Activated CD4-positive, alpha-beta memory T cell treated with anti-CD3 and anti-CD28 coated beads for 36 hours (primary cell): ENCODE measurements at regions not wholly inside any gene's neighbourhood (a gene's known extent, or its start where the extent isn't known, plus 50 kb on each side); places are given as distances from the start of the nearest gene placed in this dataset.

ENCODE experiments used
- CTCF ChIA-PET: fragments of 350-600 bp; sonication (Branson Sonifier 250); formaldehyde crosslinking; loops from one replicate; lab custom pipeline; 2021; ENCODE audit warnings: antibody characterized with exemption, inconsistent platforms; lab: Charles Lee
- POLR2A ChIA-PET: fragments of 350-600 bp; sonication (Branson Sonifier 250); formaldehyde crosslinking; loops from one replicate; lab custom pipeline; 2021; ENCODE audit warnings: antibody characterized with exemption; lab: Charles Lee
- DNase-seq: peaks from one replicate; pipeline ENCODE4 v3.0.0-alpha.2; 2020
- H3K27ac Mint-ChIP-seq: one replicate; pipeline ENCODE4 v1.8.0; 2021; ENCODE audit warnings: mixed read lengths
- H3K27me3 Mint-ChIP-seq: one replicate; pipeline ENCODE4 v1.8.0; 2021; ENCODE audit warnings: mixed read lengths
- H3K36me3 Mint-ChIP-seq: one replicate; pipeline ENCODE4 v1.8.0; 2021; ENCODE audit warnings: mixed read lengths
- H3K4me1 Mint-ChIP-seq: one replicate; pipeline ENCODE4 v1.8.0; 2021; ENCODE audit warnings: low read depth, mixed read lengths
- H3K4me3 Mint-ChIP-seq: one replicate; pipeline ENCODE4 v1.8.0; 2021; ENCODE audit warnings: mild to moderate bottlenecking, mixed read lengths
- H3K9me3 Mint-ChIP-seq: one replicate; pipeline ENCODE4 v1.8.0; 2021; ENCODE audit warnings: mixed read lengths
- intact Hi-C: fragments of 100-400 bp; cut with micrococcal nuclease; formaldehyde crosslinking; loops from one replicate; pipeline ENCODE4 v1.15.1; 2023

DNA sequence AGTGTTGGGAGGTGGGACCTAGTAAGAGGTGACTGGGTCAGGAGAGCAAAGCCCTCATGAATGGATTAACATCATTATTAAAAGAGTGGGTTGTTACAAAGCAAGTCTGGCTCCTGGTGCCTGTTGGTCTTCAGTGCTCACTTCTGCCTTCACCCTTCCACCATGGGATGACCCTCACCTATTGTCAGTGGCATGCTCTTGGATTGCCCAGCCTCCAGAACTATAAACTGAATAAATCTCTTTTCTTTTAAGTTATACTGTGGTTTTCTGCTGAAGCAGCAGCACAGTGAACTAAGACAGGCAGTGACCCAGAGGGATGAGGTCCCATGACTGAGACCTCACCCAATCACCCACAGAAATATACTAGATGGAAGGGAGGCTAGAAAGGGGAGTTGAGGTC, 57.5 kb upstream of the ATL2 start:
- H3K9me3 Mint-ChIP-seq, result no peaks in the 10 kb centered on the region
- H3K27me3 Mint-ChIP-seq, result peaks cover 7% of the 10 kb centered on the region
- no peaks in the 10 kb centered on the region for H3K36me3 Mint-ChIP-seq
- no peak overlapping the region for H3K27ac Mint-ChIP-seq
- ChIA-PET CTCF (no interaction called here), POLR2A (no interaction called here)
- H3K4me1 Mint-ChIP-seq, result peaks cover 8% of the 10 kb centered on the region
- H3K4me3 Mint-ChIP-seq, result no peak overlapping the region
- no peak for DNase-seq
- intact Hi-C loops, result no loop called here

GRCh38 chr2:38433607-38433975, 56.5 kb upstream of the ATL2 start:
- no peak overlapping the region for H3K27ac Mint-ChIP-seq
- intact Hi-C loops, result no loop called here
- no peaks in the 10 kb centered on the region for H3K36me3 Mint-ChIP-seq
- ChIA-PET POLR2A (no interaction called here), CTCF (interaction anchor here (1.3 kb wide), 1 partner anchor 118 kb away, joined by 5 read pairs; no protein-coding TSS in a partner anchor)
- H3K9me3 Mint-ChIP-seq, result no peaks in the 10 kb centered on the region
- H3K4me3 Mint-ChIP-seq, result no peak overlapping the region
- DNase-seq, result no peak
- peaks cover 7% of the 10 kb centered on the region for H3K27me3 Mint-ChIP-seq
- peaks cover 2% of the 10 kb centered on the region for H3K4me1 Mint-ChIP-seq

DNA sequence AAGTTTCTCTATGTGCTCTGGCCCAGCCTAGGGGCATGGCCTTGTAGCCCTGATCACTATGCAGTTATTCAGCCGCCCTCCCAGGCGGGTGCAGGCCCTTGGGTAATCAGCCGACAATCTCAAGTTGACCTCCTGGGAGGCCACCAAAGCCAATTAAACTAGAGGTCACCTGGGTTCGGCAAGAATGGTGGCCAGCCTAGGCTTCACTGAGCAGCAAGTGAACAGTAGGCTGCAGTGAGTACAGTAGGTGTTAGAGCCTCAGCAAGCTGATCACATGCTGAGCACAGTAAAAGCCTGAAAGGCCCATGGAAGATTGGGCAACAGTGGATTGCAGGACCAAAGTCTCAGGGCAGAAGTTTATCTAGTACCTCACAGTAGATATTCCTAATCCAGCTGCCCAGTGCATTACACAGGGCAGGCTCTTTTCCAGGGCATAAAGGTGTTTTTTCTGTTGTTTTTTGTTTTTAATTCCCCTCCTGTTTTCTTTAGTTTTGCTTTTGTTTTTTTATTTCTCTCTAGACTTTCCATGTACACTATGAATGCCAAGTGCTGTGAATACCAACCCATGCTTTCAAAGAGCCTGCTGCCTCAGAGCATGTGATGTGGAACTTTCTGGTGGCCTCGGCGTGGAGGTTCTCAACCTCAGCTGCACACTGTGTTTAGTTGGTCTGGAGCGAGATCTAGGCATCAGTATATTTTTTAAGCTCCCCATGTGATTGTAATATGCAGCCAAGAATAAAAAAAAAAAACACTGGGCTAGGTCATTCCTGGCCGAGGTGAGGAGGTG, 55.9 kb upstream of the ATL2 start:
- POLR2A ChIA-PET, result no interaction called here
- H3K27ac Mint-ChIP-seq, result no peak overlapping the region
- peaks cover 7% of the 10 kb centered on the region for H3K27me3 Mint-ChIP-seq
- no peaks in the 10 kb centered on the region for H3K4me1 Mint-ChIP-seq
- DNase-seq, result no peak
- no peaks in the 10 kb centered on the region for H3K36me3 Mint-ChIP-seq
- no peaks in the 10 kb centered on the region for H3K9me3 Mint-ChIP-seq
- H3K4me3 Mint-ChIP-seq, result no peak overlapping the region
- CTCF ChIA-PET, result interaction anchor here (1.3 kb wide), 1 partner anchor 117 kb away, joined by 5 read pairs; no protein-coding TSS in a partner anchor
- intact Hi-C loops, result no loop called here

DNA sequence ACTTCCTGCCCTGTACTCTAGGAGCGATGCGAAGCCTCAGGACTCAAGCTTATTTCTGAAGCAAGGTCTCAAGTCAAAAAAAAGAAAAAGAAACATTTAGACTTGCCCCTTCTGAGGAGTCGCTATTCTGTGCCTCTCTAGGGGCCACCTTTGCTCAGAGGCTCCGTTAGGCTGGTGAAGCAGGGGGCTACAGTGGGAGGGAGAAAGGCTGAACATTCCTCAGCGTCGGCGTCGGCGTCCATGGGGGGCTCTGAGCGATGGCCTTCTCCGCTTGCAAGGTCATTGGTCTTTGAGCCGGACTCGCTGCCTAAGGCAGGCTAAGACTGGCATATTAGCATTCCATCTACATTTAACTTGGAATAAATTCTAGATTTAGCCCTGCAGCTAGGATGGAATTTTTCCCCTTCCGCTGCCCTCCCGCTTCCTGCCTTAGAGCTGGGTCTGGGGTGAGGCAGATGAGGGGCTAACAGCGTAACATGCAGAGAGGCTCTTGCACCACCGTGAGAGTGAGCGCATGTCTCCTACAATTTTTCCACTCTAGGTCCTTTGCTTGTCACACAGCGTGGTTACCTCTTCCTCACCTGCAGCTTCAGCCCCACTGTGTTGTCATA, 53.6 kb upstream of the ATL2 start:
- Mint-ChIP-seq H3K36me3 (no peaks in the 10 kb centered on the region), H3K4me1 (no peaks in the 10 kb centered on the region), H3K4me3 (no peak overlapping the region), H3K27ac (no peak overlapping the region), H3K9me3 (no peaks in the 10 kb centered on the region), H3K27me3 (peaks cover 2% of the 10 kb centered on the region)
- CTCF ChIA-PET, result interaction anchor here (1.3 kb wide), 1 partner anchor 77 kb away, joined by 3 read pairs; no protein-coding TSS in a partner anchor
- DNase-seq, result no peak
- POLR2A ChIA-PET, result no interaction called here
- intact Hi-C loops, result no loop called here

- H3K4me3 Mint-ChIP-seq, result no peak overlapping the region
Measured at GRCh38 chr2:38430196-38430595, 53.1 kb upstream of the ATL2 start.

DNA sequence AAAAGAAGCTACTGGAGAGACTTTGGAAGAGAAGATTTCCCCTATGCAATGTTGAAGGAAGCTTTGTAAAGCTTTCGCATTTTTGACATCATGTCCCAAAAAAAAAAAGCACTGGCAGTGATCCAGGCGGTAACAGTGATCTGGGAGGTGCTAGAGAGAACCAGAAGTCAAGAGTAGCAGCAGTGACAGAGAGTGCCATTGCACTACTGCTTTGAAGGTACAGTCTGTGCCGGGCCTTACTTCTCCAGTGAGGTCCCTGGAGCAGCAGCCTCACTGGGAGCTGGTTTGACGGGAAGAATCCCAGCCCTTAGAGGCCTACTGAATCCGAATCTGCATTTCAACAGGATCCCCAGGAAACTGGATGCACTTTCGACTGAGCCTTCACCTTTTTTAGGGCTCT, 50.9 kb upstream of the ATL2 start:
- CTCF ChIA-PET, result no interaction called here
- H3K4me1 Mint-ChIP-seq, result no peaks in the 10 kb centered on the region

More at GRCh38 chr2:38430196-38430595, 53.1 kb upstream of the ATL2 start:
- DNase-seq, result no peak
- intact Hi-C loops, result no loop called here
- peaks cover under 1% of the 10 kb centered on the region for H3K27me3 Mint-ChIP-seq
- no peak overlapping the region for H3K27ac Mint-ChIP-seq
- H3K4me1 Mint-ChIP-seq, result no peaks in the 10 kb centered on the region
- no peaks in the 10 kb centered on the region for H3K9me3 Mint-ChIP-seq
- ChIA-PET CTCF (no interaction called here), POLR2A (no interaction called here)
- H3K36me3 Mint-ChIP-seq, result no peaks in the 10 kb centered on the region

DNA sequence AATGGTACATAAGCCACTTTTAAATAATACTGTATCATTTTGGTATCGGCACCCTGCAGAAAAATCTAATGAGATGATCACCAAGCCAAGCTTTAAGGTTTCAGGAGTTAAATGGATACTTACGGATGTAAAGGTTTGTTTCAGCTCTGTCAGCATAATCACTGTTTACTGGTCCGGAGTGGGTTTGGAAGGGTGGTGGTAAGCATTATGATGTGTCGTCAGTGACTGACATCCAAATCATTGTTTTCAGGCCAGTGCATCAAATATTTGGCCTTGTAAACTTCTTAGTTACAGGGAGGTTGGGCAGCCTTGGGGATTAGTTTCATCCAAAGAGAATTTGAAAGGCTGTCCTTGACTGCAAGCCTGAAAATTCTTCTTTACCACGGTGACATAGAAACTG, 50.0 kb upstream of the ATL2 start:
- intact Hi-C loops, result no loop called here
- DNase-seq, result no peak
- Mint-ChIP-seq H3K27ac (no peak overlapping the region), H3K4me1 (no peaks in the 10 kb centered on the region), H3K9me3 (no peaks in the 10 kb centered on the region), H3K4me3 (no peak overlapping the region), H3K27me3 (no peaks in the 10 kb centered on the region), H3K36me3 (no peaks in the 10 kb centered on the region)
- ChIA-PET CTCF (no interaction called here), POLR2A (no interaction called here)

More for the DNA sequence above, 50.9 kb upstream of the ATL2 start:
- Mint-ChIP-seq H3K36me3 (no peaks in the 10 kb centered on the region), H3K9me3 (no peaks in the 10 kb centered on the region), H3K27ac (no peak overlapping the region), H3K4me3 (no peak overlapping the region), H3K27me3 (no peaks in the 10 kb centered on the region)
- POLR2A ChIA-PET, result no interaction called here
- DNase-seq, result no peak
- intact Hi-C loops, result no loop called here
